K562 (cell line): ENCODE measurements at regions not wholly inside any gene's neighbourhood (a gene's known extent, or its start where the extent isn't known, plus 50 kb on each side); places are given as distances from the start of the nearest gene placed in this dataset.

ENCODE experiments used
- ATAC-seq: fragments of 200-7000 bp; cut with Tn5 transposase; 3 replicates; pipeline ENCODE4 v1.9.1; 2020; ENCODE audit warnings: moderate library complexity
- BruUV-seq: library from RNA; stranded (reverse); fragments of 400-500 nt; replicated peaks from 2 replicates; lab custom pipeline; 2021; lab: Mats Ljungman, UMichigan
- CTCF ChIA-PET: fragments of 300-600 bp; formaldehyde crosslinking; extraction: SDS; loops from one replicate; lab custom pipeline; 2021; ENCODE audit warnings: low intra/inter-chr PET ratio; lab: Yijun Ruan, JAX
- POLR2A ChIA-PET: fragments of 300-600, 350-650 bp; sonication (Branson Sonifier 250); formaldehyde crosslinking; extraction: SDS; loops from one replicate; lab custom pipeline; 2021; ENCODE audit warnings: antibody characterized with exemption, inconsistent platforms; lab: Yijun Ruan, JAX
- DNase-seq, 4 experiments: peaks; one replicate each; pipeline versions ENCODE4 v3.0.0 to v3.0.0-alpha.2; 2011 to 2018; ENCODE audit warnings: low spot score in 3 of 4, mixed read lengths in 3 of 4; ENCODE audit errors: extremely low read depth in 1 of 4
- FAIRE-seq: peaks from 2 replicates; lab custom pipeline; 2011; peaks lifted over from hg19 to GRCh38; lab: Jason Lieb, UNC
- H2AFZ ChIP-seq: 2 replicates; pipeline ENCODE4 v1.6.0; 2011; ENCODE audit warnings: low read depth, low read length, control low read depth, inconsistent platforms
- H3K27ac ChIP-seq: fragments of 200-600 bp; 3 replicates; pipeline ENCODE4 v1.8.0; 2011; ENCODE audit warnings: low read depth, mild to moderate bottlenecking, control low read depth, inconsistent platforms, low read length, moderate library complexity, mixed read lengths; ENCODE audit errors: extremely low read depth
- H3K27me3 ChIP-seq, 2 experiments: fragments of 300-600 bp in 1 of 2; 2 replicates in 1 of 2; 3 replicates in 1 of 2; pipeline versions ENCODE4 v1.6.0 to v1.8.0; 2011; ENCODE audit warnings: inconsistent platforms in 2 of 2, low read length in 2 of 2, mild to moderate bottlenecking in 1 of 2, mixed read lengths in 1 of 2, moderate library complexity in 1 of 2; ENCODE audit not compliant: control insufficient read depth in 2 of 2, insufficient read depth in 2 of 2
- H3K36me3 ChIP-seq: fragments of 300-600 bp; 3 replicates; pipeline ENCODE4 v1.8.0; 2011; ENCODE audit warnings: mild to moderate bottlenecking, low read length, inconsistent platforms; ENCODE audit not compliant: control insufficient read depth, insufficient read depth
- H3K4me1 ChIP-seq, 2 experiments: fragments of 200-600 bp in 1 of 2; replicated peaks in 1 of 2; 2 replicates in 1 of 2; 3 replicates in 1 of 2; pipeline versions ENCODE4 v1.5.1 to v1.8.0; 2011; ENCODE audit warnings: inconsistent platforms in 2 of 2, low read length in 2 of 2, mild to moderate bottlenecking in 1 of 2, mixed read lengths in 1 of 2, moderate library complexity in 1 of 2; ENCODE audit not compliant: control insufficient read depth in 2 of 2, insufficient read depth in 2 of 2
- H3K4me2 ChIP-seq: 2 replicates; pipeline ENCODE4 v1.6.1; 2011; ENCODE audit warnings: low read length, control low read depth, inconsistent platforms, mixed read lengths; ENCODE audit not compliant: insufficient read depth
- H3K4me3 ChIP-seq: fragments of 200-600 bp; sonication (generic), shearing (Covaris generic); 2 replicates; pipeline ENCODE4 v1.5.1; 2016; ENCODE audit warnings: control low read depth, inconsistent platforms
- H3K79me2 ChIP-seq: fragments of 200-600 bp; 3 replicates; pipeline ENCODE4 v1.8.0; 2011; ENCODE audit warnings: low read length, inconsistent platforms; ENCODE audit not compliant: control insufficient read depth, insufficient read depth
- H3K9ac ChIP-seq, 2 experiments: 2 replicates each; pipeline versions ENCODE4 v1.6.0 to v1.6.1; 2011; ENCODE audit warnings: low read depth in 2 of 2, low read length in 2 of 2, control low read depth in 1 of 2, inconsistent platforms in 1 of 2, mild to moderate bottlenecking in 1 of 2, mixed read lengths in 1 of 2; ENCODE audit not compliant: insufficient read depth in 1 of 2
- H3K9me1 ChIP-seq: one replicate; pipeline ENCODE4 v1.6.0; 2011; ENCODE audit warnings: inconsistent platforms, mild to moderate bottlenecking, low read length, moderate library complexity; ENCODE audit not compliant: control insufficient read depth, insufficient read depth
- H3K9me3 ChIP-seq: replicated peaks from 2 replicates; pipeline ENCODE4 v1.5.1; 2011; ENCODE audit warnings: low read depth, low read length, inconsistent platforms; ENCODE audit not compliant: control insufficient read depth, insufficient read depth
- H4K20me1 ChIP-seq: replicated peaks from 2 replicates; pipeline ENCODE4 v1.6.1; 2011; ENCODE audit warnings: low read length, inconsistent platforms, mixed read lengths; ENCODE audit not compliant: control insufficient read depth, insufficient read depth
- ARNT ChIP-seq, 2 experiments: fragments of 450-650 bp; IDR thresholded peaks; 2 replicates each; pipeline ENCODE4 v1.6.1; 2016; ENCODE audit warnings: mild to moderate bottlenecking in 1 of 2
- EWSR1 ChIP-seq: fragments of 450-650 bp; IDR thresholded peaks from 2 replicates; pipeline ENCODE4 v1.6.1; 2018; ENCODE audit warnings: borderline replicate concordance, mild to moderate bottlenecking, low read depth, moderate library complexity; ENCODE audit not compliant: partially characterized antibody
- FOSL1 ChIP-seq: fragments of 200-800 bp; sonication (Bioruptor generic); conservative IDR thresholded peaks from 2 replicates; pipeline ENCODE4 v1.6.1; 2016; ENCODE audit warnings: missing genetic modification characterization, missing compliant biosample characterization
- HNRNPUL1 ChIP-seq: fragments of 200-400 bp; formaldehyde crosslinking; IDR thresholded peaks from 2 replicates; pipeline ENCODE4 v1.6.1; 2017; ENCODE audit warnings: low read length
- MAZ ChIP-seq, 2 experiments: fragments of 450-650 bp in 1 of 2; sonication (generic) in 1 of 2; formaldehyde crosslinking; IDR thresholded peaks in 1 of 2; conservative IDR thresholded peaks in 1 of 2; 2 replicates each; pipeline versions ENCODE4 v1.4.0 to v1.5.0; 2020; ENCODE audit warnings: mild to moderate bottlenecking in 1 of 2, missing genetic modification reagents in 1 of 2
- MEIS2 ChIP-seq: fragments of 450-650 bp; IDR thresholded peaks from 2 replicates; pipeline ENCODE4 v1.6.1; 2014; ENCODE audit warnings: mild to moderate bottlenecking; ENCODE audit not compliant: partially characterized antibody
- PKNOX1 ChIP-seq: fragments of 450-650 bp; IDR thresholded peaks from 2 replicates; pipeline ENCODE4 v1.6.1; 2016
- POLR2AphosphoS5 ChIP-seq: IDR thresholded peaks from 2 replicates; pipeline ENCODE4 v1.6.1; 2011; ENCODE audit warnings: mild to moderate bottlenecking, low read depth, low read length, moderate library complexity; ENCODE audit not compliant: control insufficient read depth, insufficient read depth
- POLR3G ChIP-seq: IDR thresholded peaks from 2 replicates; pipeline ENCODE4 v1.6.1; 2011; ENCODE audit not compliant: insufficient read length, insufficient replicate concordance; ENCODE audit errors: extremely low read depth
- RREB1 ChIP-seq: fragments of 250-450 bp; sonication (Bioruptor Pico); IDR thresholded peaks from 2 replicates; pipeline ENCODE4 v1.4.0; 2020
- ZNF232 ChIP-seq: sonication (generic); formaldehyde crosslinking; IDR thresholded peaks from 2 replicates; pipeline ENCODE4 v1.8.0; 2022; ENCODE audit warnings: mild to moderate bottlenecking, missing genetic modification reagents
- ZNF253 ChIP-seq: fragments of 250-450 bp; sonication (Bioruptor Pico); conservative IDR thresholded peaks from 2 replicates; pipeline ENCODE4 v1.6.1; 2021; ENCODE audit warnings: mild to moderate bottlenecking
- WGBS: fragments of 100-300 bp; shearing (Covaris generic); methylation state at CpG from one replicate; pipeline ENCODE4 v1.1.6; 2016; ENCODE audit warnings: low coverage, mixed read lengths; ENCODE audit not compliant: insufficient coverage; ENCODE audit errors: missing lambda C conversion rate; 5-methylcytosine and 5-hydroxymethylcytosine counted together
- in situ Hi-C: fragments of 300-500 bp; cut with MboI; formaldehyde crosslinking; loops from 4 replicates; pipeline ENCODE4 v1.15.0; 2018; ENCODE audit warnings: inconsistent platforms, mixed read lengths
- intact Hi-C: fragments of 100-400 bp; cut with micrococcal nuclease; formaldehyde crosslinking; loops from 2 replicates; pipeline ENCODE4 v1.14.2; 2022
- TF ChIP-seq, protein P1 (sequence below): fragments of 450-650 bp; formaldehyde crosslinking; IDR thresholded peaks from 2 replicates; pipeline ENCODE4 v1.4.0; 2022; ENCODE audit warnings: missing genetic modification characterization

DNA sequence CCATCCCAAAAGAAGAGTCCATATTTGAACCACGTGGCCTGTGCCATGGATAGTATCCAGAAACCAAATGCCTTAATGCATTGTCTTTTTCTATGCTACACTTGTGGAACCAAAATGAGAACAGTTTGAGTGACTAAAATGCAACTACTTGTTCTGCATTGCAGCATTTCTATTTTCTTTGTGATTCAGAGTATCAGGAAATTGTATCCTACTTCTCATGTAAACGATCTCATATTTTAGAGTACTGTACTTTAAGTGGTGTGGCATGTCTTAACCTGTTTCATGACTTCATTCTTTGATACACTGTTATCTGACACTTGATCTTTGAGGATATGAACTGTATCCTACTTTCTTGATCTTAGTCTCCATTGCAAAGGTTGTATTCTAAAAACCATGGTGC, 167.2 kb upstream of the WDR1 start (continued):
- TF ChIP-seq, protein P1, sequence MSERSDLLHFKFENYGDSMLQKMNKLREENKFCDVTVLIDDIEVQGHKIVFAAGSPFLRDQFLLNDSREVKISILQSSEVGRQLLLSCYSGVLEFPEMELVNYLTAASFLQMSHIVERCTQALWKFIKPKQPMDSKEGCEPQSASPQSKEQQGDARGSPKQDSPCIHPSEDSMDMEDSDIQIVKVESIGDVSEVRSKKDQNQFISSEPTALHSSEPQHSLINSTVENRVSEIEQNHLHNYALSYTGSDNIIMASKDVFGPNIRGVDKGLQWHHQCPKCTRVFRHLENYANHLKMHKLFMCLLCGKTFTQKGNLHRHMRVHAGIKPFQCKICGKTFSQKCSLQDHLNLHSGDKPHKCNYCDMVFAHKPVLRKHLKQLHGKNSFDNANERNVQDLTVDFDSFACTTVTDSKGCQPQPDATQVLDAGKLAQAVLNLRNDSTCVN (CRISPR knock-in tag): no peak
- TF ChIP-seq ZNF232 (CRISPR knock-in tag) (no peak), MAZ (CRISPR knock-in tag; conservative IDR thresholded peaks at IDR 0.05 in 1 of 2, IDR thresholded peaks at IDR 0.05 in 1 of 2) (no peak), ZNF253 (no peak)

GRCh38 chr4:10281996-10282395, 165.4 kb upstream of the WDR1 start:
- no peak for DNase-seq
- no peaks in the 10 kb centered on the region for H3K9me1 ChIP-seq
- H3K9ac ChIP-seq: no peak overlapping the region
- H3K4me1 ChIP-seq: peaks cover 0 to 24% of the 10 kb centered on the region in 2 experiments; a peak in 3 of 5 replicates
- FAIRE-seq: no peak
- no peaks in the 10 kb centered on the region for H3K27me3 ChIP-seq
- H3K9me3 ChIP-seq: no peaks in the 10 kb centered on the region
- ATAC-seq: no peak
- H3K36me3 ChIP-seq: no peaks in the 10 kb centered on the region
- BruUV-seq: no TSS peak
- no peaks in the 10 kb centered on the region for H3K79me2 ChIP-seq
- ChIA-PET POLR2A (no interaction called here), CTCF (no interaction called here)
- H3K4me2 ChIP-seq: no peak overlapping the region
- no peaks in the 10 kb centered on the region for H4K20me1 ChIP-seq
- H2AFZ ChIP-seq: 0 out of 2 replicates have a peak overlapping the region, but pooled peaks have one; percentile 9
- H3K27ac ChIP-seq: no peak overlapping the region
- H3K4me3 ChIP-seq: no peak overlapping the region
- in situ Hi-C loops: no loop called here
- intact Hi-C loops: loop anchor here (5.0 kb wide), 1 partner anchor 120 kb away; no protein-coding TSS in a partner anchor
- WGBS: 42% methylated on average over 3 of the region's 3 CpGs
- TF ChIP-seq POLR2AphosphoS5: no peak
- TF ChIP-seq RREB1 (CRISPR knock-in tag): no peak
- no peak for TF ChIP-seq EWSR1
- TF ChIP-seq HNRNPUL1: no peak
- TF ChIP-seq FOSL1 (tag): peak; percentile 39
- TF ChIP-seq PKNOX1: peak; percentile 24; the same call in 1 of the 2 replicates
- no peak for TF ChIP-seq POLR3G
- no peak for TF ChIP-seq ARNT (IDR thresholded peaks at IDR 0.05)
- TF ChIP-seq MEIS2: peak; percentile 72
